SK-N-SH (cell line): ENCODE measurements at regions not wholly inside any gene's neighbourhood (a gene's known extent, or its start where the extent isn't known, plus 50 kb on each side); places are given as distances from the start of the nearest gene placed in this dataset.

ENCODE experiments used
- CTCF ChIA-PET: fragments of 300-600, 350-600 bp; formaldehyde crosslinking; extraction: SDS; loops from one replicate; lab custom pipeline; 2021; lab: Yijun Ruan, JAX
- POLR2A ChIA-PET: fragments of 350-600 bp; sonication (Branson Sonifier 250); formaldehyde crosslinking; extraction: SDS; loops from one replicate; lab custom pipeline; 2020; ENCODE audit warnings: antibody characterized with exemption, inconsistent platforms; lab: Yijun Ruan, JAX
- DNase-seq: peaks from one replicate; pipeline ENCODE4 v3.0.0; 2012
- H2AFZ ChIP-seq: fragments of 200-600 bp; sonication (generic); 2 replicates; pipeline ENCODE4 v1.8.1; 2016; ENCODE audit warnings: antibody characterized with exemption, mild to moderate bottlenecking, low read depth
- H3F3A ChIP-seq: fragments of 200-600 bp; sonication (generic); replicated peaks from 2 replicates; pipeline ENCODE3; 2016; ENCODE audit warnings: antibody characterized with exemption, mild to moderate bottlenecking; ENCODE audit not compliant: insufficient read depth
- H3K27ac ChIP-seq, 2 experiments: fragments of 200-500 bp in 1 of 2; fragments of 200-600 bp in 1 of 2; sonication (Bioruptor generic) in 1 of 2; sonication (generic), shearing (Covaris generic) in 1 of 2; 2 replicates each; pipeline versions ENCODE4 v1.5.1 to v1.6.1; 2014 to 2016; ENCODE audit warnings: low read depth in 2 of 2, inconsistent platforms in 1 of 2, low read length in 1 of 2, mild to moderate bottlenecking in 1 of 2, mixed read lengths in 1 of 2
- H3K27me3 ChIP-seq: fragments of 200-600 bp; sonication (generic), shearing (Covaris generic); 2 replicates; pipeline ENCODE4 v1.6.1; 2016; ENCODE audit warnings: mixed run types; ENCODE audit not compliant: insufficient read depth
- H3K36me3 ChIP-seq, 2 experiments: fragments of 200-500 bp in 1 of 2; fragments of 200-600 bp in 1 of 2; sonication (Bioruptor generic) in 1 of 2; sonication (generic) in 1 of 2; replicated peaks in 1 of 2; 2 replicates each; pipeline versions ENCODE3 to v1.5.1; 2014 to 2016; ENCODE audit warnings: low read length in 1 of 2, mild to moderate bottlenecking in 1 of 2; ENCODE audit not compliant: insufficient read depth in 2 of 2, control insufficient read depth in 1 of 2
- H3K4me1 ChIP-seq, 2 experiments: fragments of 200-500 bp in 1 of 2; fragments of 200-600 bp in 1 of 2; sonication (Bioruptor generic) in 1 of 2; sonication (generic), shearing (Covaris generic) in 1 of 2; 2 replicates each; pipeline versions ENCODE4 v1.5.1 to v1.6.1; 2014 to 2016; ENCODE audit warnings: low read depth in 1 of 2, low read length in 1 of 2, mixed run types in 1 of 2; ENCODE audit not compliant: insufficient read depth in 2 of 2, control insufficient read depth in 1 of 2
- H3K4me2 ChIP-seq: fragments of 200-600 bp; sonication (generic), shearing (Covaris generic); 2 replicates; pipeline ENCODE4 v1.6.1; 2017; ENCODE audit warnings: mixed run types
- H3K4me3 ChIP-seq, 2 experiments: fragments of 200-500 bp in 1 of 2; fragments of 200-600 bp in 1 of 2; sonication (Bioruptor generic) in 1 of 2; sonication (generic), shearing (Covaris generic) in 1 of 2; 2 replicates each; pipeline versions ENCODE4 v1.5.1 to v1.8.1; 2014 to 2016; ENCODE audit warnings: low read depth in 2 of 2, inconsistent platforms in 1 of 2, low read length in 1 of 2, mild to moderate bottlenecking in 1 of 2, mixed read lengths in 1 of 2, moderate library complexity in 1 of 2
- H3K79me2 ChIP-seq: fragments of 200-600 bp; sonication (generic); 2 replicates; pipeline ENCODE4 v1.8.1; 2017; ENCODE audit warnings: mild to moderate bottlenecking; ENCODE audit not compliant: insufficient read depth
- H3K9ac ChIP-seq: fragments of 200-600 bp; sonication (generic); 2 replicates; pipeline ENCODE4 v1.6.1; 2017; ENCODE audit warnings: mixed run types
- H3K9me2 ChIP-seq: fragments of 200-600 bp; sonication (generic); 2 replicates; pipeline ENCODE4 v1.6.1; 2017; ENCODE audit warnings: mixed run types
- H3K9me3 ChIP-seq: fragments of 200-600 bp; sonication (generic); 2 replicates; pipeline ENCODE4 v1.6.1; 2017; ENCODE audit warnings: mixed run types, mild to moderate bottlenecking, moderate library complexity
- H4K20me1 ChIP-seq: fragments of 200-600 bp; sonication (generic); 2 replicates; pipeline ENCODE4 v1.6.1; 2017; ENCODE audit warnings: mild to moderate bottlenecking, mixed run types; ENCODE audit not compliant: insufficient read depth
- CTCF ChIP-seq: fragments of 200-600 bp; sonication (generic); IDR thresholded peaks from 2 replicates; pipeline ENCODE4 v1.6.1; 2017; ENCODE audit warnings: antibody characterized with exemption, mild to moderate bottlenecking, moderate library complexity
- ELF1 ChIP-seq: IDR thresholded peaks from 2 replicates; pipeline ENCODE4 v1.4.0; 2012
- EP300 ChIP-seq, 2 experiments: IDR thresholded peaks; 2 replicates each; pipeline versions ENCODE4 v1.4.0 to v1.6.1; 2012; ENCODE audit warnings: borderline replicate concordance in 1 of 2, low read depth in 1 of 2, low read length in 1 of 2
- EZH2phosphoT487 ChIP-seq: fragments of 200-600 bp; sonication (generic); IDR thresholded peaks from 2 replicates; pipeline ENCODE4 v1.6.1; 2017; ENCODE audit warnings: low read depth, mixed run types, mild to moderate bottlenecking, antibody characterized with exemption, moderate library complexity, borderline replicate concordance
- FOSL2 ChIP-seq: IDR thresholded peaks from 2 replicates; pipeline ENCODE4 v1.4.0; 2012; ENCODE audit warnings: low read depth, mild to moderate bottlenecking, moderate library complexity, borderline replicate concordance
- FOXJ3 ChIP-seq: sonication (generic); formaldehyde crosslinking; IDR thresholded peaks from 2 replicates; pipeline ENCODE4 v1.5.1; 2020; ENCODE audit warnings: mild to moderate bottlenecking, missing genetic modification reagents
- FOXM1 ChIP-seq: IDR thresholded peaks from 2 replicates; pipeline ENCODE4 v1.4.0; 2012; ENCODE audit warnings: low read depth, mild to moderate bottlenecking
- GABPA ChIP-seq: IDR thresholded peaks from 2 replicates; pipeline ENCODE4 v1.4.0; 2012; ENCODE audit warnings: low read depth, mild to moderate bottlenecking
- JUND ChIP-seq: IDR thresholded peaks from 2 replicates; pipeline ENCODE4 v1.4.0; 2012
- MAX ChIP-seq: IDR thresholded peaks from 2 replicates; pipeline ENCODE4 v1.4.0; 2012; ENCODE audit warnings: low read depth
- MEF2A ChIP-seq: IDR thresholded peaks from 2 replicates; pipeline ENCODE4 v1.4.0; 2012; ENCODE audit warnings: low read depth, borderline replicate concordance
- MXI1 ChIP-seq: IDR thresholded peaks from 2 replicates; pipeline ENCODE4 v1.6.1; 2012; ENCODE audit warnings: mild to moderate bottlenecking, low read depth, low read length, improper control_type of control experiment
- NFIC ChIP-seq: IDR thresholded peaks from 2 replicates; pipeline ENCODE4 v1.4.0; 2012; ENCODE audit warnings: borderline replicate concordance
- NRF1 ChIP-seq: IDR thresholded peaks from 2 replicates; pipeline ENCODE4 v1.6.1; 2012; ENCODE audit warnings: low read depth, mild to moderate bottlenecking, low read length
- POLR2AphosphoS5 ChIP-seq: IDR thresholded peaks from 2 replicates; pipeline ENCODE4 v1.6.1; 2012; ENCODE audit warnings: low read depth, low read length
- RAD21 ChIP-seq: IDR thresholded peaks from 2 replicates; pipeline ENCODE4 v1.6.1; 2012; ENCODE audit warnings: mild to moderate bottlenecking, low read length
- RCOR1 ChIP-seq: fragments of 150-350 bp; IDR thresholded peaks from 2 replicates; pipeline ENCODE4 v1.6.1; 2017; ENCODE audit warnings: antibody characterized with exemption, low read length
- SMC3 ChIP-seq: IDR thresholded peaks from 2 replicates; pipeline ENCODE4 v1.6.1; 2012; ENCODE audit warnings: low read depth, low read length, improper control_type of control experiment
- USF1 ChIP-seq: IDR thresholded peaks from 2 replicates; pipeline ENCODE4 v1.4.0; 2012; ENCODE audit warnings: low read depth, borderline replicate concordance
- ZBTB33 ChIP-seq: IDR thresholded peaks from 2 replicates; pipeline ENCODE4 v1.4.0; 2012; ENCODE audit warnings: low read depth, borderline replicate concordance
- WGBS: methylation state at CpG from one replicate; pipeline ENCODE4 v1.1.6; 2017; ENCODE audit warnings: low lambda C conversion rate; 5-methylcytosine and 5-hydroxymethylcytosine counted together

GRCh38 chr5:38187532-38187931 lies 70.8 kb upstream of the EGFLAM start:
- H3K27ac ChIP-seq = no peak overlapping the region
- H3K36me3 ChIP-seq = no peaks in the 10 kb centered on the region
- no peaks in the 10 kb centered on the region for H3F3A ChIP-seq
- DNase-seq = no peak
- H3K79me2 ChIP-seq = no peaks in the 10 kb centered on the region
- H3K27me3 ChIP-seq = peaks cover 7% of the 10 kb centered on the region; the same call in 1 of the 2 replicates
- H3K9ac ChIP-seq = no peak overlapping the region
- H4K20me1 ChIP-seq = no peaks in the 10 kb centered on the region
- WGBS = 33% methylated on average over 3 of the region's 3 CpGs
- no peaks in the 10 kb centered on the region for H3K4me1 ChIP-seq
- no peaks in the 10 kb centered on the region for H3K9me3 ChIP-seq
- no peak overlapping the region for H3K4me2 ChIP-seq
- no peak overlapping the region for H3K4me3 ChIP-seq
- no peak for TF ChIP-seq MEF2A
- TF ChIP-seq FOSL2 = no peak
- TF ChIP-seq MAX = no peak
- no peak for TF ChIP-seq FOXJ3 (CRISPR knock-in tag)
- TF ChIP-seq POLR2AphosphoS5 = no peak
- TF ChIP-seq GABPA = no peak
- TF ChIP-seq EZH2phosphoT487 = no peak
- TF ChIP-seq JUND = no peak
- TF ChIP-seq SMC3 = no peak
- no peak for TF ChIP-seq EP300 (IDR thresholded peaks at IDR 0.05; ENCODE audit: borderline replicate concordance in 1 of 2, low read depth in 1 of 2, low read length in 1 of 2)
- no peak for TF ChIP-seq RAD21
- TF ChIP-seq MXI1 = no peak
- ChIA-PET POLR2A (no interaction called here), CTCF (interaction anchor here (1.7 kb wide), 1 partner anchor 775 kb away, joined by 7 read pairs; no protein-coding TSS in a partner anchor)
- no peak overlapping the region for H2AFZ ChIP-seq
- H3K9me2 ChIP-seq = no peaks in the 10 kb centered on the region

- Histone ChIP-seq H3K9me2 (no peaks in the 10 kb centered on the region), H3K4me3 (no peak overlapping the region), H3K36me3 (no peaks in the 10 kb centered on the region), H3K4me2 (no peak overlapping the region), H3K27ac (no peak overlapping the region), H3K27me3 (peaks cover 22% of the 10 kb centered on the region; the same call in 1 of the 2 replicates), H3K4me1 (no peaks in the 10 kb centered on the region), H3K9ac (no peak overlapping the region), H3K9me3 (no peaks in the 10 kb centered on the region), H2AFZ (no peak overlapping the region), H3K79me2 (no peaks in the 10 kb centered on the region), H4K20me1 (no peaks in the 10 kb centered on the region), H3F3A (no peaks in the 10 kb centered on the region)
- ChIA-PET CTCF (interaction anchor here (1.6 kb wide), 1 partner anchor 9 kb away, joined by 6 read pairs; no protein-coding TSS in a partner anchor), POLR2A (no interaction called here)
- TF ChIP-seq NRF1 (no peak), FOXM1 (no peak), NFIC (no peak), CTCF (no peak), FOXJ3 (CRISPR knock-in tag) (no peak), RCOR1 (no peak), USF1 (no peak), JUND (no peak), MAX (no peak), SMC3 (no peak), ZBTB33 (no peak), ELF1 (no peak), EP300 (IDR thresholded peaks at IDR 0.05; ENCODE audit: borderline replicate concordance in 1 of 2, low read depth in 1 of 2, low read length in 1 of 2) (no peak)
- 9% methylated on average over 3 of the region's 3 CpGs for WGBS
- DNase-seq = no peak
Observed at GRCh38 chr5:38184627-38185026, 73.7 kb upstream of the EGFLAM start.
